ENCODE measurements at regions not wholly inside any gene's neighbourhood (a gene's known extent, or its start where the extent isn't known, plus 50 kb on each side); places are given as distances from the start of the nearest gene placed in this dataset.

- no peaks in the 10 kb centered on the region for H3K36me3 ChIP-seq
- H3K4me3 ChIP-seq, result no peak overlapping the region
- H3K9me3 ChIP-seq, result no peaks in the 10 kb centered on the region
- no peaks in the 10 kb centered on the region for H3K4me1 ChIP-seq
- no peak for DNase-seq (ENCODE audit: low spot score in 2 of 2)
- no peak for TF ChIP-seq EP300 (IDR thresholded peaks at IDR 0.05)
- H3K27ac ChIP-seq, result no peak overlapping the region
- no peaks in the 10 kb centered on the region for H3K27me3 ChIP-seq
- 49% methylated on average over 6 of the region's 6 CpGs for WGBS
These were observed 1104.6 kb downstream of the SORCS3 start for GRCh38 chr10:105745596-105746148.

- Histone ChIP-seq H3K27ac (no peak overlapping the region), H3K4me1 (no peaks in the 10 kb centered on the region), H3K9me3 (no peaks in the 10 kb centered on the region), H3K27me3 (no peaks in the 10 kb centered on the region), H3K4me3 (no peak overlapping the region), H3K36me3 (no peaks in the 10 kb centered on the region)
- 57% methylated on average over 4 of the region's 4 CpGs for WGBS
- no peak for TF ChIP-seq POLR2A (IDR thresholded peaks at IDR 0.05)
- no peak for TF ChIP-seq POLR2AphosphoS5 (IDR thresholded peaks at IDR 0.05)
- TF ChIP-seq EP300 (IDR thresholded peaks at IDR 0.05), result no peak
- no peak for TF ChIP-seq CTCF (IDR thresholded peaks at IDR 0.05)
- no peak for DNase-seq (ENCODE audit: low spot score in 2 of 2)
These were observed 1102.4 kb downstream of the SORCS3 start for GRCh38 chr10:105743343-105744056.

GRCh38 chr10:105742923-105743322 is 1101.8 kb downstream of the SORCS3 start:
- no peaks in the 10 kb centered on the region for H3K36me3 ChIP-seq
- 83% methylated on average over 1 of the region's 1 CpG for WGBS

GRCh38 chr10:105742184-105742583 is 1101.1 kb downstream of the SORCS3 start:
- no peaks in the 10 kb centered on the region for H3K27me3 ChIP-seq
- H3K27ac ChIP-seq, result no peak overlapping the region
- no peak for TF ChIP-seq EP300 (IDR thresholded peaks at IDR 0.05)
- no peak for TF ChIP-seq POLR2A (IDR thresholded peaks at IDR 0.05)
- no peak for TF ChIP-seq CTCF (IDR thresholded peaks at IDR 0.05)
- no peak for TF ChIP-seq POLR2AphosphoS5 (IDR thresholded peaks at IDR 0.05)
- WGBS, result 47% methylated on average over 1 of the region's 1 CpG
- H3K9me3 ChIP-seq, result no peaks in the 10 kb centered on the region
- H3K4me1 ChIP-seq, result no peaks in the 10 kb centered on the region
- DNase-seq (ENCODE audit: low spot score in 2 of 2), result no peak
- no peak overlapping the region for H3K4me3 ChIP-seq
- H3K36me3 ChIP-seq, result no peaks in the 10 kb centered on the region

More at GRCh38 chr10:105742923-105743322, 1101.8 kb downstream of the SORCS3 start:
- Histone ChIP-seq H3K27ac (no peak overlapping the region), H3K9me3 (no peaks in the 10 kb centered on the region), H3K27me3 (no peaks in the 10 kb centered on the region), H3K4me1 (no peaks in the 10 kb centered on the region), H3K4me3 (no peak overlapping the region)
- TF ChIP-seq CTCF (IDR thresholded peaks at IDR 0.05), result no peak
- TF ChIP-seq POLR2A (IDR thresholded peaks at IDR 0.05), result no peak
- TF ChIP-seq POLR2AphosphoS5 (IDR thresholded peaks at IDR 0.05), result no peak
- no peak for TF ChIP-seq EP300 (IDR thresholded peaks at IDR 0.05)
- no peak for DNase-seq (ENCODE audit: low spot score in 2 of 2)

- no peaks in the 10 kb centered on the region for H3K27me3 ChIP-seq
- H3K27ac ChIP-seq, result no peak overlapping the region
- TF ChIP-seq EP300 (IDR thresholded peaks at IDR 0.05), result no peak
- TF ChIP-seq POLR2A (IDR thresholded peaks at IDR 0.05), result no peak
- TF ChIP-seq POLR2AphosphoS5 (IDR thresholded peaks at IDR 0.05), result no peak
- no peak for TF ChIP-seq CTCF (IDR thresholded peaks at IDR 0.05)
- WGBS, result 73% methylated on average over 2 of the region's 2 CpGs
- H3K9me3 ChIP-seq, result no peaks in the 10 kb centered on the region
- no peaks in the 10 kb centered on the region for H3K4me1 ChIP-seq
- no peak for DNase-seq (ENCODE audit: low spot score in 2 of 2)
- no peaks in the 10 kb centered on the region for H3K36me3 ChIP-seq
- H3K4me3 ChIP-seq, result no peak overlapping the region
These were observed 1093.4 kb downstream of the SORCS3 start for GRCh38 chr10:105734479-105734878.

All from suprapubic skin (tissue), 4 donors.